ENCODE measurements at regions not wholly inside any gene's neighbourhood (a gene's known extent, or its start where the extent isn't known, plus 50 kb on each side); places are given as distances from the start of the nearest gene placed in this dataset.

DNA sequence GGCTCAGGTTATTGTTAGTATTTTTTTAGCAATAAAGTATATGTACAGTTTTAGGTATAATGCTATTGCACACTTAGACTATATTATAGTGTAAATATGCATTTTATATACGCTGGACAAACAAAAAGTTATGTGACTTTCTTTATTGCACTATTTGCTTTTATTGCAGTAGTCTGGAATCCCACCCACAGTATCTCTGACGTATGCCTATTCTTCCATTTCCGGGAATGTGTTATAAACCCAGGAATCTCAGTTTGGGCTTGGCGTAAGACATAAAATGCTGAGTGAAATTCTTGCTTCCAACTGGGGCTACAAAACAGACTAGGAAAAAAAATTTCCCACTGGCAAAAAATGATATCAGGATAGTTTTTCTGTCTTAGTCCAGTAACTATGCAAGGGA lies 119.1 kb downstream of the HTR1A start:
- TF ChIP-seq POLR2A (IDR thresholded peaks at IDR 0.05; ENCODE audit: low read length) (no peak), GATA1 (IDR thresholded peaks at IDR 0.05; ENCODE audit: low read depth, low read length) (no peak)
